HS-5 (cell line): ENCODE measurements at regions not wholly inside any gene's neighbourhood (a gene's known extent, or its start where the extent isn't known, plus 50 kb on each side); places are given as distances from the start of the nearest gene placed in this dataset.
A peak's percentile ranks its signal among the peaks of the same experiment; 100 is the strongest.

Experiments
- DNase-seq: peaks from one replicate; pipeline ENCODE4 v3.0.0-alpha.2; 2012; ENCODE audit warnings: low read depth

GRCh38 chr2:33873076-33873605 lies 274.0 kb upstream of the FAM98A start:
- DNase-seq = no peak

GRCh38 chr2:33859811-33860461 lies 260.8 kb upstream of the FAM98A start:
- no peak for DNase-seq

GRCh38 chr2:33859176-33859575 lies 260.1 kb upstream of the FAM98A start:
- no peak for DNase-seq

GRCh38 chr2:33848486-33848885 lies 249.4 kb upstream of the FAM98A start:
- peak; percentile 89 for DNase-seq

- no peak for DNase-seq
Observed at GRCh38 chr2:33839791-33840190, 240.7 kb upstream of the FAM98A start.

- DNase-seq = no peak
Observed at GRCh38 chr2:33836628-33837027, 237.5 kb upstream of the FAM98A start.

- no peak for DNase-seq
Observed at GRCh38 chr2:33835911-33836310, 236.8 kb upstream of the FAM98A start.

- DNase-seq = no peak
Observed at GRCh38 chr2:33822964-33823363, 223.9 kb upstream of the FAM98A start.

- no peak for DNase-seq
Observed at GRCh38 chr2:33812707-33813106, 213.6 kb upstream of the FAM98A start.

- DNase-seq = peak; percentile 49
Observed at GRCh38 chr2:33810046-33810835, 211.1 kb upstream of the FAM98A start.

- DNase-seq = no peak
Observed at GRCh38 chr2:33806041-33806440, 206.9 kb upstream of the FAM98A start.

- no peak for DNase-seq
Observed at GRCh38 chr2:33804155-33804554, 205.1 kb upstream of the FAM98A start.

GRCh38 chr2:33796511-33796910 lies 197.4 kb upstream of the FAM98A start:
- DNase-seq = peak; percentile 19

- DNase-seq = peak; percentile 93
Observed at GRCh38 chr2:33791625-33792024, 192.5 kb upstream of the FAM98A start.

GRCh38 chr2:33788044-33788443 lies 188.9 kb upstream of the FAM98A start:
- DNase-seq = peak; percentile 59

- no peak for DNase-seq
Observed at GRCh38 chr2:33786881-33787280, 187.8 kb upstream of the FAM98A start.

GRCh38 chr2:33785201-33786106 lies 186.4 kb upstream of the FAM98A start:
- DNase-seq = no peak

- DNase-seq = no peak
Observed at GRCh38 chr2:33784488-33784887, 185.4 kb upstream of the FAM98A start.

- DNase-seq = no peak
Observed at GRCh38 chr2:33782395-33783230, 183.5 kb upstream of the FAM98A start.

GRCh38 chr2:33777786-33778185 lies 178.7 kb upstream of the FAM98A start:
- DNase-seq = no peak

- DNase-seq = no peak
Observed at GRCh38 chr2:33775306-33775705, 176.2 kb upstream of the FAM98A start.
